ENCODE measurements at regions not wholly inside any gene's neighbourhood (a gene's known extent, or its start where the extent isn't known, plus 50 kb on each side); places are given as distances from the start of the nearest gene placed in this dataset.

GRCh38 chr16:63512910-63513309, 1476.7 kb upstream of the CDH8 start:
- TF ChIP-seq CTCF (IDR thresholded peaks at IDR 0.05), result no peak
- TF ChIP-seq POLR2A (IDR thresholded peaks at IDR 0.05), result no peak

Measured in uterus (tissue), 2 donors.